ENCODE measurements at regions not wholly inside any gene's neighbourhood (a gene's known extent, or its start where the extent isn't known, plus 50 kb on each side); places are given as distances from the start of the nearest gene placed in this dataset.
"Not testable (repeated sequence)": the region's sequence is repeated elsewhere in the genome, so short reads cannot be mapped to it uniquely, and the experiment has no call there.

DNA sequence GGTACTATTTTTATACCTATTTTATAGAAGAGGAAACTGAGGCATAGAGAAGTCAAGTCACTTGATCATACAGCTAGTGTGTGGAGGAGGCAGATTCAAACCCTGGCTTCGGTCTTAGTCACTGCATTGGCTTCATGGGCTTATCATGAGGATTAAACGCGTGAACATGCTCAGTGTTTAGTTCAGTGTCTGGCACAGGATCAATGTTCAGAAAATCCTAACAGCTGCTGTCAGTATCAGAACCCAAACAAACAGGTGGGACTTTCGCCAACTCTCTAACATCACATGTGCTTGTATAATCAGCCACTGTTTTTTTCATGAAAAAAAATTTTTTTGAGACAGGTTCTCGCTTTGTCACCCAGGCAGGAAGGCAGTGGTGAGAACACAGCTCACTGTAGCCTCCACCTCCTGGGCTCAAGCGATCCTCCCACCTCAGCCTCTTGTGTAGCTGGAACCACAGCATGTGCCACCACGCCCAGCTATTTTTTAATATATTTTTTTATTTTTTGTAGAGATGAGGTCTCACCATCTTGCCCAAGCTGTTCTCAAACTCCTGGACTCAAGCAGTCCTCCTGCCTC is 207.2 kb downstream of the NPIPA7 start:
- TF ChIP-seq, protein P1, sequence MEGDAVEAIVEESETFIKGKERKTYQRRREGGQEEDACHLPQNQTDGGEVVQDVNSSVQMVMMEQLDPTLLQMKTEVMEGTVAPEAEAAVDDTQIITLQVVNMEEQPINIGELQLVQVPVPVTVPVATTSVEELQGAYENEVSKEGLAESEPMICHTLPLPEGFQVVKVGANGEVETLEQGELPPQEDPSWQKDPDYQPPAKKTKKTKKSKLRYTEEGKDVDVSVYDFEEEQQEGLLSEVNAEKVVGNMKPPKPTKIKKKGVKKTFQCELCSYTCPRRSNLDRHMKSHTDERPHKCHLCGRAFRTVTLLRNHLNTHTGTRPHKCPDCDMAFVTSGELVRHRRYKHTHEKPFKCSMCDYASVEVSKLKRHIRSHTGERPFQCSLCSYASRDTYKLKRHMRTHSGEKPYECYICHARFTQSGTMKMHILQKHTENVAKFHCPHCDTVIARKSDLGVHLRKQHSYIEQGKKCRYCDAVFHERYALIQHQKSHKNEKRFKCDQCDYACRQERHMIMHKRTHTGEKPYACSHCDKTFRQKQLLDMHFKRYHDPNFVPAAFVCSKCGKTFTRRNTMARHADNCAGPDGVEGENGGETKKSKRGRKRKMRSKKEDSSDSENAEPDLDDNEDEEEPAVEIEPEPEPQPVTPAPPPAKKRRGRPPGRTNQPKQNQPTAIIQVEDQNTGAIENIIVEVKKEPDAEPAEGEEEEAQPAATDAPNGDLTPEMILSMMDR (IDR thresholded peaks at IDR 0.05): not testable (repeated sequence)
- TF ChIP-seq POLR2A (IDR thresholded peaks at IDR 0.05): not testable (repeated sequence)
